ENCODE measurements at regions not wholly inside any gene's neighbourhood (a gene's known extent, or its start where the extent isn't known, plus 50 kb on each side); places are given as distances from the start of the nearest gene placed in this dataset.

DNA sequence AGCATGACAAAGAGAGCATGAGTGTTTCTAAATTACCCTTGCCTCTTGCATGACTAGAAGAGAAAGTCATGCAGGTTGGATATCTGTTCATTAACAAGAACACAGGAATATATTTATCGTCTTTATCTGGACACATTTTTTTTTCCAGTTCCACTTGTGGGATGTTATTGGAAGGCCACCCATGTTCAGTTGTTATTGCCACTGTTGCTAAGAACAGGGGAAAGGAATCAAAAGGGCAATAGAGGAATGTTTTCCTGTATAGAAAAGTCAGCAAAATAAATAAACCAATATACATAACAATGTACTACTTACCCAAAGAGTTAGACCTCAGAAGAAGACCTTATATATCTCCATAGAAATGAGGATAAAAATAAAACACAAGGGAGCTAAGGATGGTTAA is 270.1 kb downstream of the QDPR start:
- intact Hi-C loops (cut with micrococcal nuclease; ENCODE audit: unreplicated experiment) = no loop called here
- Histone ChIP-seq H3K27me3 (replicated peaks; ENCODE audit: insufficient read depth, low read depth, low read length, poor library complexity) (no peaks in the 10 kb centered on the region), H3K27ac (ENCODE audit: low read depth, low read length, poor library complexity, severe bottlenecking) (no peak overlapping the region), H3K4me1 (ENCODE audit: insufficient read depth, low read length, poor library complexity, severe bottlenecking) (no peaks in the 10 kb centered on the region), H3K4me3 (ENCODE audit: low read depth, low read length, poor library complexity, severe bottlenecking) (no peak overlapping the region), H3K9me3 (ENCODE audit: low read depth, low read length, poor library complexity, severe bottlenecking) (no peaks in the 10 kb centered on the region), H3K36me3 (ENCODE audit: insufficient read depth, low read length, poor library complexity, severe bottlenecking) (no peaks in the 10 kb centered on the region)
- ChIA-PET POLR2A (ENCODE audit: low non-redundant PET) (no interaction called here), CTCF (no interaction called here)
- DNase-seq (ENCODE audit: low spot score) = no peak
- BruUV-seq (replicated peaks) = no TSS peak
- no peak for TF ChIP-seq EZH2 (IDR thresholded peaks at IDR 0.05; ENCODE audit: borderline replicate concordance, low read depth, low read length, poor library complexity, severe bottlenecking)
- TF ChIP-seq, protein P1, sequence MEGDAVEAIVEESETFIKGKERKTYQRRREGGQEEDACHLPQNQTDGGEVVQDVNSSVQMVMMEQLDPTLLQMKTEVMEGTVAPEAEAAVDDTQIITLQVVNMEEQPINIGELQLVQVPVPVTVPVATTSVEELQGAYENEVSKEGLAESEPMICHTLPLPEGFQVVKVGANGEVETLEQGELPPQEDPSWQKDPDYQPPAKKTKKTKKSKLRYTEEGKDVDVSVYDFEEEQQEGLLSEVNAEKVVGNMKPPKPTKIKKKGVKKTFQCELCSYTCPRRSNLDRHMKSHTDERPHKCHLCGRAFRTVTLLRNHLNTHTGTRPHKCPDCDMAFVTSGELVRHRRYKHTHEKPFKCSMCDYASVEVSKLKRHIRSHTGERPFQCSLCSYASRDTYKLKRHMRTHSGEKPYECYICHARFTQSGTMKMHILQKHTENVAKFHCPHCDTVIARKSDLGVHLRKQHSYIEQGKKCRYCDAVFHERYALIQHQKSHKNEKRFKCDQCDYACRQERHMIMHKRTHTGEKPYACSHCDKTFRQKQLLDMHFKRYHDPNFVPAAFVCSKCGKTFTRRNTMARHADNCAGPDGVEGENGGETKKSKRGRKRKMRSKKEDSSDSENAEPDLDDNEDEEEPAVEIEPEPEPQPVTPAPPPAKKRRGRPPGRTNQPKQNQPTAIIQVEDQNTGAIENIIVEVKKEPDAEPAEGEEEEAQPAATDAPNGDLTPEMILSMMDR (conservative IDR thresholded peaks at IDR 0.05; ENCODE audit: low read depth, low read length) = no peak

DNA sequence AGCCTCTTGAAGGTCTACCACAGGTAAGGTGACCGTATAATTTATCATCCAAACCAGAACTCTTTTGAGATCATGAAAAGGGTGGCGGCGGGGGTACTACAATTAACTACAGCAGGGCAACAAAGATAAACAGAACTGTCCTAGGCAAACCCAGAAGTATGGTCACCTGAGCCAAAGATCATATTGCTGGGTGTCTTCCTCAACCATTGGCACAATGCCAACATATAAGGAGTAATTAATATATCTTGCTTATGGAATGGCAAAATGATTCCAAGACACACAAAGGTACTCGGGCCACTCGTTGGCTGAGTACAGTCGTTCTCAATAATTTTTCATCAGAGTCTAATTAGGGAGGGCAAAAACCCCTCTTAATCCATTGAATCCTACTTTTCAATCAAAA is 273.3 kb downstream of the QDPR start:
- POLR2A ChIA-PET (ENCODE audit: low non-redundant PET) = no interaction called here
- Histone ChIP-seq H3K4me1 (ENCODE audit: insufficient read depth, low read length, poor library complexity, severe bottlenecking) (no peaks in the 10 kb centered on the region), H3K9me3 (ENCODE audit: low read depth, low read length, poor library complexity, severe bottlenecking) (no peaks in the 10 kb centered on the region), H3K36me3 (ENCODE audit: insufficient read depth, low read length, poor library complexity, severe bottlenecking) (no peaks in the 10 kb centered on the region), H3K4me3 (ENCODE audit: low read depth, low read length, poor library complexity, severe bottlenecking) (no peak overlapping the region), H3K27me3 (replicated peaks; ENCODE audit: insufficient read depth, low read depth, low read length, poor library complexity) (no peaks in the 10 kb centered on the region), H3K27ac (ENCODE audit: low read depth, low read length, poor library complexity, severe bottlenecking) (no peak overlapping the region)
- no peak for DNase-seq (ENCODE audit: low spot score)
- intact Hi-C loops (cut with micrococcal nuclease; ENCODE audit: unreplicated experiment) = no loop called here
- no peak for TF ChIP-seq EZH2 (IDR thresholded peaks at IDR 0.05; ENCODE audit: borderline replicate concordance, low read depth, low read length, poor library complexity, severe bottlenecking)
- BruUV-seq (replicated peaks) = no TSS peak
- CTCF ChIA-PET = no interaction called here

DNA sequence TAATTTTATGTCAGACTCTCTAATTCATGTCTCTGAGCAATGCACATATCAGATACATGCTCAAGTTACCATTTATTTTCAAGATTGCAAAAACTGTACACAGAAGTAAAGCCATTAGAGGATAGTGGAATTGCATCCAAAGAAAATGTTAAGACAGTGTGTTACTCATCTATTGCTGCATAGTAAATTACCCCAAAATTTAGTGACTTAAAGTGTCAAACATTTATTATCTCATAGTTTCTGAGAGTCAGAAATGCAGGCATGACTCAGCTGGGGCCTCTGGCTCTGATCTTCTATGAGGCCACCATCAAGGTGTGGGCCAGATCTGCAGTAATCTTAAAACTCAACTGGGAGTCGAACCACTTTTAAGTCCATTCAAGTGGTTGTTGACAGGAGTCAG is 275.2 kb downstream of the QDPR start:
- H3K9me3 ChIP-seq (ENCODE audit: low read depth, low read length, poor library complexity, severe bottlenecking) = no peaks in the 10 kb centered on the region
- intact Hi-C loops (cut with micrococcal nuclease; ENCODE audit: unreplicated experiment) = no loop called here
- ChIA-PET POLR2A (ENCODE audit: low non-redundant PET) (no interaction called here), CTCF (no interaction called here)
- H3K27ac ChIP-seq (ENCODE audit: low read depth, low read length, poor library complexity, severe bottlenecking) = no peak overlapping the region
- TF ChIP-seq, protein P1 (conservative IDR thresholded peaks at IDR 0.05; ENCODE audit: low read depth, low read length) = no peak
- TF ChIP-seq EZH2 (IDR thresholded peaks at IDR 0.05; ENCODE audit: borderline replicate concordance, low read depth, low read length, poor library complexity, severe bottlenecking) = no peak
- H3K27me3 ChIP-seq (replicated peaks; ENCODE audit: insufficient read depth, low read depth, low read length, poor library complexity) = no peaks in the 10 kb centered on the region
- no peak for DNase-seq (ENCODE audit: low spot score)
- no TSS peak for BruUV-seq (replicated peaks)
- H3K36me3 ChIP-seq (ENCODE audit: insufficient read depth, low read length, poor library complexity, severe bottlenecking) = no peaks in the 10 kb centered on the region
- peaks cover 5% of the 10 kb centered on the region for H3K4me1 ChIP-seq (ENCODE audit: insufficient read depth, low read length, poor library complexity, severe bottlenecking)
- H3K4me3 ChIP-seq (ENCODE audit: low read depth, low read length, poor library complexity, severe bottlenecking) = no peak overlapping the region

DNA sequence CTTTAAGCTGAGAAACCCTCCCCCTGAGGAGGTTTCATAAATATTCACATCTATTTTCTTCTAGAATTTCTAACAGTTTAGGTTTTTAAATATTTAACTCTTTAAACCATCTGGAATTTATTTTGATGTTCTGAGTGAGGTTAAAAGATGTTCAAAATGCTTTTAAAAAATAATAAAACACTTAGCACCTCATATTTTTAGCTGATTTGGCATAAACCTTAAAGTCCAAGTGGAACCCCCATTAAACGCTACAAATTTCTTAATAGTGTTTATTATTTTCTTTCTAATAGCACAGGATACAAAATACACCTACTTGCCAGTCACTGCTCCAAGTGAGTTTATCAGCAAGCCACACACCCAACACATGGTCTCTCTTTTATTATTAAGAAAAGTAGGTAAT is 277.2 kb downstream of the QDPR start:
- ChIA-PET CTCF (no interaction called here), POLR2A (ENCODE audit: low non-redundant PET) (interaction anchor here (0.9 kb wide), 1 partner anchor 92 kb away, joined by 3 read pairs; no protein-coding TSS in a partner anchor)
- Histone ChIP-seq H3K36me3 (ENCODE audit: insufficient read depth, low read length, poor library complexity, severe bottlenecking) (no peaks in the 10 kb centered on the region), H3K4me3 (ENCODE audit: low read depth, low read length, poor library complexity, severe bottlenecking) (no peak overlapping the region), H3K9me3 (ENCODE audit: low read depth, low read length, poor library complexity, severe bottlenecking) (no peaks in the 10 kb centered on the region), H3K27ac (ENCODE audit: low read depth, low read length, poor library complexity, severe bottlenecking) (no peak overlapping the region), H3K27me3 (replicated peaks; ENCODE audit: insufficient read depth, low read depth, low read length, poor library complexity) (no peaks in the 10 kb centered on the region), H3K4me1 (ENCODE audit: insufficient read depth, low read length, poor library complexity, severe bottlenecking) (peaks cover 13% of the 10 kb centered on the region)
- DNase-seq (ENCODE audit: low spot score) = no peak
- no TSS peak for BruUV-seq (replicated peaks)
- TF ChIP-seq EZH2 (IDR thresholded peaks at IDR 0.05; ENCODE audit: borderline replicate concordance, low read depth, low read length, poor library complexity, severe bottlenecking) = no peak
- intact Hi-C loops (cut with micrococcal nuclease; ENCODE audit: unreplicated experiment) = no loop called here
